ENCODE measurements at regions not wholly inside any gene's neighbourhood (a gene's known extent, or its start where the extent isn't known, plus 50 kb on each side); places are given as distances from the start of the nearest gene placed in this dataset.

GRCh38 chr7:106339513-106340246 is 54.9 kb upstream of the NAMPT start:
- intact Hi-C loops (cut with DNase I): no loop called here
- 0 to 69% (median 57%) methylated on average over 1 of the region's 1 CpG; no CpG with 5 or more reads in 1 of the 4 donors for WGBS, 4 donors
- Histone ChIP-seq H3K27me3 (no peaks in the 10 kb centered on the region), H3K36me3 (no peaks in the 10 kb centered on the region), H3K27ac (no peak overlapping the region), H3K9me3 (peaks cover 0 to 46% (median 23%) of the 10 kb centered on the region in 12 donors), H3K4me3 (no peak overlapping the region), H3K4me1 (peaks cover 0 to 9% (median 0%) of the 10 kb centered on the region in 12 donors)
- DNase-seq (no peak), ATAC-seq (no peak)
- TF ChIP-seq POLR2A (IDR thresholded peaks at IDR 0.05) (no peak), CTCF (IDR thresholded peaks at IDR 0.05) (no peak)

GRCh38 chr7:106337754-106338153 is 53.0 kb upstream of the NAMPT start:
- Histone ChIP-seq H3K4me3 (no peak overlapping the region), H3K36me3 (no peaks in the 10 kb centered on the region), H3K27ac (no peak overlapping the region), H3K9me3 (peaks cover 0 to 38% (median 18%) of the 10 kb centered on the region in 12 donors), H3K27me3 (no peaks in the 10 kb centered on the region), H3K4me1 (no peaks in the 10 kb centered on the region)
- DNase-seq (no peak), ATAC-seq (no peak)
- WGBS, 4 donors: 50 to 64% (median 56%) methylated on average over 2 of the region's 2 CpGs
- TF ChIP-seq CTCF (IDR thresholded peaks at IDR 0.05) (no peak), POLR2A (IDR thresholded peaks at IDR 0.05) (no peak)
- intact Hi-C loops (cut with DNase I): no loop called here

GRCh38 chr7:106335814-106336213 is 51.0 kb upstream of the NAMPT start:
- H3K4me3 ChIP-seq: no peak overlapping the region
- no peaks in the 10 kb centered on the region for H3K4me1 ChIP-seq
- no peak for TF ChIP-seq CTCF (IDR thresholded peaks at IDR 0.05)
- TF ChIP-seq POLR2A (IDR thresholded peaks at IDR 0.05): no peak
- no peaks in the 10 kb centered on the region for H3K27me3 ChIP-seq
- ATAC-seq (no peak), DNase-seq (no peak)
- H3K36me3 ChIP-seq: no peaks in the 10 kb centered on the region
- no peak overlapping the region for H3K27ac ChIP-seq
- intact Hi-C loops (cut with DNase I): no loop called here
- peaks cover 0 to 22% (median 10%) of the 10 kb centered on the region in 12 donors for H3K9me3 ChIP-seq
